GM18499 (cell line): ENCODE measurements at regions not wholly inside any gene's neighbourhood (a gene's known extent, or its start where the extent isn't known, plus 50 kb on each side); places are given as distances from the start of the nearest gene placed in this dataset.

Experiments
- ATAC-seq: cut with Tn5 transposase; IDR thresholded peaks from one replicate; pipeline ENCODE4 v1.9.1; 2021; ENCODE audit warnings: moderate number of reproducible peaks; ENCODE audit not compliant: insufficient read depth, unreplicated experiment

- ATAC-seq = no peak
Measured at GRCh38 chr16:86015606-86016005, 116.6 kb downstream of the IRF8 start.

- ATAC-seq = no peak
Measured at GRCh38 chr16:86016201-86016965, 117.4 kb downstream of the IRF8 start.

GRCh38 chr16:86018071-86018470 is 119.1 kb downstream of the IRF8 start:
- no peak for ATAC-seq

- no peak for ATAC-seq
Measured at GRCh38 chr16:86018487-86018886, 119.5 kb downstream of the IRF8 start.

- no peak for ATAC-seq
Measured at GRCh38 chr16:86018941-86019340, 120.0 kb downstream of the IRF8 start.

- ATAC-seq = no peak
Measured at GRCh38 chr16:86019446-86020047, 120.6 kb downstream of the IRF8 start.

GRCh38 chr16:86020971-86021370 is 122.0 kb downstream of the IRF8 start:
- no peak for ATAC-seq

- no peak for ATAC-seq
Measured at GRCh38 chr16:86022381-86022960, 123.5 kb downstream of the IRF8 start.

- ATAC-seq = no peak
Measured at GRCh38 chr16:86024210-86024609, 125.2 kb downstream of the IRF8 start.

- ATAC-seq = no peak
Measured at GRCh38 chr16:86025706-86026105, 126.7 kb downstream of the IRF8 start.

- ATAC-seq = no peak
Measured at GRCh38 chr16:86026171-86026910, 127.4 kb downstream of the IRF8 start.

- ATAC-seq = no peak
Measured at GRCh38 chr16:86026916-86027315, 128.0 kb downstream of the IRF8 start.

GRCh38 chr16:86027373-86028126 is 128.6 kb downstream of the IRF8 start:
- no peak for ATAC-seq

GRCh38 chr16:86029131-86029741 is 130.3 kb downstream of the IRF8 start:
- no peak for ATAC-seq

- no peak for ATAC-seq
Measured at GRCh38 chr16:86030116-86030515, 131.2 kb downstream of the IRF8 start.

GRCh38 chr16:86031141-86031678 is 132.2 kb downstream of the IRF8 start:
- ATAC-seq = no peak

GRCh38 chr16:86033016-86033474 is 134.1 kb downstream of the IRF8 start:
- ATAC-seq = no peak

- no peak for ATAC-seq
Measured at GRCh38 chr16:86033971-86034370, 135.0 kb downstream of the IRF8 start.

GRCh38 chr16:86034421-86034919 is 135.5 kb downstream of the IRF8 start:
- ATAC-seq = no peak
